ENCODE measurements at regions not wholly inside any gene's neighbourhood (a gene's known extent, or its start where the extent isn't known, plus 50 kb on each side); places are given as distances from the start of the nearest gene placed in this dataset.
"Not testable (repeated sequence)": the region's sequence is repeated elsewhere in the genome, so short reads cannot be mapped to it uniquely, and the experiment has no call there.

DNA sequence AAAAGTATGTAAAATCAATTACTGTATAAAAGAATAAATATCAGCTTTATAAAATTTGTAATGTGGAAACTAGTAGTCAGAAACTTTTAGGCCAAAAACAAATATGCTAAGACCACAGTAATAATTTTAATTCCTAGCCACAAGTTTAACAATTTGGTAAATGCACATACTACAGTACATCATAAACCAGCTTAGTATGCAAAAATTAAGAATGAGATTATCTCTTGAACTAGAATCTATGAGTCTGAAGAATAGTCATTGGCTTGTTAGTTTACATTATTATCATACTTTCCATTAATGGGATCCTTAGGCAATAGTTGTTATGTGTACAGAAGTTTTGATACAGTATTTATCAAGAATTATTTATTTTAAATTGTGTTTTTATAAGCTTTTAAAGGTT lies 491.9 kb upstream of the FSIP2 start:
- TF ChIP-seq GATA1 (IDR thresholded peaks at IDR 0.05; ENCODE audit: low read depth, low read length) (no peak), POLR2A (IDR thresholded peaks at IDR 0.05; ENCODE audit: low read length) (no peak)
- DNase-seq, result no peak

DNA sequence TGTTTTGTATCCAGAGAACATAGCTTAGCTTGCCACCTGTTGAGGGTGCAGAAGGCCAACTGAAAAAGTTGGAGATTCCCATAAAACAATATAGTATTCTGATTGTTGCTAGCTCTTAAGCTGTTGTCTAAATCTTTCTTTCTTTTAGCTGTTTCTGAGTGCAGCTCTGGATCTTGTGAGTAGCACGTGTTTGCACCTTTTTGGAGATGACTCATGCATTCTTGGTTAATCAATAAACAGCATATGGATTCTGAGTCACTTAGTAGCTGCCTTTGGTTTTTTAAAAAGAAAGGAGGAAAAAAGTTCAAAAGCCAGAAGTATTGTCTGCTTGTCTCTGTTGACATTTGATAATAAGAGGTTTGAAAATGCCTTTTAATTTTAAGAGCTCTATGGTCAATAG lies 483.0 kb upstream of the FSIP2 start:
- no peak for DNase-seq
- TF ChIP-seq GATA1 (IDR thresholded peaks at IDR 0.05; ENCODE audit: low read depth, low read length) (no peak), POLR2A (IDR thresholded peaks at IDR 0.05; ENCODE audit: low read length) (no peak)

DNA sequence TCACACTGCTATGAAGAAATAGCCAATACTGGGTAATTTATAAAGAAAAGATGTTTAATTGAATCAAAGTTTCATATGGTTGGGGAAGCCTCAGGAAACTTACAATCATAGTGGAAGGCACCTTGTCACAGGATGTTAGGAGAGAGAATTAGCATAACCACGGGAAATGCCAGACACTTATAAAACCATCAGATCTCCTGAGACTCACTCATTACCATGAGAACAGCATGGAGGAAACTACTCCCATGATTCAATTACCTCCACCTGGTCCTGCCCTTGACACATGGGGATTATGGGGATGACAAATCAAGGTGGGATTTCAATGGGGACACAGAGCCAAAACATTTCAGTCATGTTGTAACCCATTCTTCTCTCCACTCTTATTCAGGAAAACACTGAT lies 472.9 kb upstream of the FSIP2 start:
- DNase-seq, result no peak

DNA sequence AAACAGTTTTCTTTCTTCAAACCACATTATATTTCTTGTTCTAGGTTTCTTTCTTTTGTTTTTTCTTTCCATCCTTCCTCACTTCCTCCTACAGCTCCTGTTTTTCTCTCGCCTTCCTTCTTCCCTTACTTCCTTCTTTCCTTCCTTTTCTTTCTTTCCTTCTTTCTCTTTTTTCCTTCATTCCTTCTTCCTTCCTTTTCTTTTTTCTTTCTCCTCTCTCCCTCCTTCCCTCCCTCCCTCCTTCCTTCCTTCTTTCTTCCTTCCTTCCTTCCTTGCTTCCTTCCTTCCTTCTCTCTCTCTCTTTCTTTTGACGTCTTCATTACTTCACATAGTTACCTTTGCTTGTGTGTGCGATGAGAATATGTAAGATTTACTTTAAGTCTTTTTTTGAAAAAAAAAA lies 470.0 kb upstream of the FSIP2 start:
- DNase-seq, result no peak
- TF ChIP-seq POLR2A (IDR thresholded peaks at IDR 0.05; ENCODE audit: low read length), result no peak
- no peak for TF ChIP-seq GATA1 (IDR thresholded peaks at IDR 0.05; ENCODE audit: low read depth, low read length)

More for the DNA sequence above, 472.9 kb upstream of the FSIP2 start:
- no peak for TF ChIP-seq GATA1 (IDR thresholded peaks at IDR 0.05; ENCODE audit: low read depth, low read length)
- no peak for TF ChIP-seq POLR2A (IDR thresholded peaks at IDR 0.05; ENCODE audit: low read length)

DNA sequence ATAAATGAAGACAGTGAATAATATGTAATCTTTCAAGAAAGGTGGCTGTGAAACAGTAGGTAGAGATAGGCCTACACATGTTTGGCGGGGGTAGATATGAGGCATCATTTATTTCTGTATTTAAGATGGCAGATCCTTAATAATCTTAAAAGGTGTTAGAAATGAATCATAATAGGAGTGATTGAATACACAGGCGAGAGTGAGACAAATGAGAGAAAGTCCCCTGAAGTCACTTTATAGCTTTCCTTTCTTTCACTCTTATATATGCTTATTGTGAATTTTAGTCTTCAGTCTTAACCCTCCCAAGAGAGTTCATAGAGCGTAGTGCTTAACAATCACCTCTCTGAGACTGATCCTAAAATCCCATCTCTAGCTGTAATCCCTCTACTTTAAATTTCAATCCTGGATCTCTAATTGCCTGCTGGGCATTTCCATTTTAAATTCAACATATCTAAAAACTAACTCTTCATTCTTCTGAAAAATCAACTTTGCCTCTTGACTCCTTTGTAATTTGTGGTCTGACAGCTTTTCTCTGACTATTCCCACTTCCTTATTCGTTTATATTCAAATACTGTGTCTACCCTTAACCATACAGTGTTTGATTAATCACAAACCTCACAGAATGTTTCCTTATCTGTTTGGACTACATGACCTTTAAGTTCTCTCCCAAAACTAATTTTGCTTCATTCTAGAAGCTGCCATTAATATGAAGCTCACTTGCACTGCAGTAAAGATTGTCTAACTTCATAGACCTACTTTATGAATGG lies 463.7 kb upstream of the FSIP2 start:
- no peak for TF ChIP-seq POLR2A (IDR thresholded peaks at IDR 0.05; ENCODE audit: low read length)
- no peak for TF ChIP-seq GATA1 (IDR thresholded peaks at IDR 0.05; ENCODE audit: low read depth, low read length)
- DNase-seq, result no peak

DNA sequence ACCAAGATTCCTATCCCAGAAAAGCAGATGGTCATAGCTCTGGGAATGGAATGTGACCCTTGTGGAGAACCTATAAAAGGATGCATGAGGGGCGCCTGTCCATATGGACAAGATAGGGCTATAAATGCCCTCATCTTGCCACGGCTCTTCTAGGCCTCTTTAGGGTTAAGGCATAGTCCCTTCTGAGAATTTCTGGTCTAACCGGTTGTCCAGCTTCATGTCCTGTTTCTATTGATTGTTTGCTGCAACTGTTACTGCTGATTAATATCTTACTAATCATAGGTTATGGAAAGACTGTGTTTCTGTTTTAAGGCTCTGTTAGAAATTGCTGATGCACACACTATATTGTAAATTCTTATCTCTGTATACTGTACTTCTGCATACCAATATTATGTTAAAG lies 462.6 kb upstream of the FSIP2 start:
- DNase-seq, result not testable (repeated sequence)

DNA sequence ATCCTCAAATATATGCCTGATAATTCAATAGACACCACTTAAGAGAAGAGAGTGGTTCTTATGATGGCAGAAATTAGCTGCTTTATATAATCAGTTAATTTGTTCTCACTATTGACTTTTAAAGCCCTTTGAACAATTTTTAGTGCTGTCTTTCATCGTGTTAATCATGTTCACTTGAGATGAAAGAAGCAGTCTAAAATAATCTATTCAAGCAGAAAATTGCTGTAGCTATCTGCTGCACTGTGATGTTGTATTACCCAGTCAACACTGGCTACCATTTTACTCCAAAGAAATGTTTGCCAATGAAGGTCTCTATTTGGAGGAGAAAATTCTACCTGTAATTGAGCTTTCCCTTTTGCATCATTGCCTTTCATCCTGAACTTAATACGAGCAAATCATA lies 459.8 kb upstream of the FSIP2 start:
- TF ChIP-seq GATA1 (IDR thresholded peaks at IDR 0.05; ENCODE audit: low read depth, low read length) (no peak), POLR2A (IDR thresholded peaks at IDR 0.05; ENCODE audit: low read length) (no peak)
- DNase-seq, result no peak

DNA sequence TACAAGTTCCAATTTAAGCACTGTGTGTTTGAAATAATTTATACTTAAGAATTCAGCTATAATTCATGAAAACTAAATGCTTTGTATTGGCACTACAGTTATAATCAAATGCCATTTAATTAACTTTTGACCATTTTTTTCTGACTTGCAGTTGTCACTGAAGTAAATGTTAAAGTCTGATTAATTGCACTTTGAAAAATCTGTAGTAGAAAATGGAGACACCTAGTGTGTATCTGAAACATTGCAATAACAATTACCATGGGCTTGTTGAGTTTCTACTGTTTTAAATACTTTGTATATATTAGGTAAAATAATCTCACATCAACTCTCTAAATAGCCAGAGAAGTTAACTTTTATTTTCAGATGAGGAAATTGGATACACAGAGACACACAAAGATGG lies 458.6 kb upstream of the FSIP2 start:
- TF ChIP-seq POLR2A (IDR thresholded peaks at IDR 0.05; ENCODE audit: low read length), result no peak
- TF ChIP-seq GATA1 (IDR thresholded peaks at IDR 0.05; ENCODE audit: low read depth, low read length), result no peak
- peak in 1 of 2 experiments; percentile 3 for DNase-seq

DNA sequence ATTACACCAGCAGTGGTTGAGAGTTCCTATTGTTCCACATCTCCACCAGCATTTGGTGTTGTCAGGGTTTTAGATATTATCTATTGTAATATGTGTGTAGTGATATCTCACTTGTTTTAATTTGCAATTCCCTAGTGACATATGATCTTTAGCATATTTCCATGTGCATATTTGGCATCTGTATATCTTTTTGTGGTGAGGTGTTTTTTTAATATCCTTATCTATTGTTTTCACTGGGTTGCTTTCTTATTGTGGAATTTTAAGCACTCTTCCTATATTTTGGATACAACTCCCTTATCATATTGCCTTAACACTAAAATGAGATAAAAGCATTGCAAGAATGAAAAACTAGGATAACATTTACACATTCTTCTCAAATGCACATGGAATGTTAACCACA lies 453.9 kb upstream of the FSIP2 start:
- TF ChIP-seq GATA1 (IDR thresholded peaks at IDR 0.05; ENCODE audit: low read depth, low read length) (no peak), POLR2A (IDR thresholded peaks at IDR 0.05; ENCODE audit: low read length) (no peak)
- no peak for DNase-seq

DNA sequence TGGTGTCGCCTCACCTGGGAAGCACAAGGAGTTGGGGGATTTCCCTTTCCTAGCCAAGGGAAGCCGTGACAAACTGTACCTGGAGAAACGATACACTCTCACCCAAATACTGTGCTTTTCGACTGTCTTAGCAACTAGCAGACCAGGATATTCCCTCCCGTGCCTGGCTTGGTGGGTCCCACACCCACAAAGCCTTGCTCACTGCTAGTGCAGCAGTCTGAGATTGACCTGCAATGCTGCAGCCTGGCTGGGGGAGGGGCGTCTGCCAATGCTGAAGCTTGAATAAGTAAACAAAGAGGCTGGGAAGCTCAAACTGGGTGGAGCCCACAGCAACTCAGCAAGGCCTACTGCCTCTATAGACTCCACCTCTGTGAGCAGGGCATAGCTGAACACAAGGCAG lies 448.6 kb upstream of the FSIP2 start:
- DNase-seq, result not testable (repeated sequence)

DNA sequence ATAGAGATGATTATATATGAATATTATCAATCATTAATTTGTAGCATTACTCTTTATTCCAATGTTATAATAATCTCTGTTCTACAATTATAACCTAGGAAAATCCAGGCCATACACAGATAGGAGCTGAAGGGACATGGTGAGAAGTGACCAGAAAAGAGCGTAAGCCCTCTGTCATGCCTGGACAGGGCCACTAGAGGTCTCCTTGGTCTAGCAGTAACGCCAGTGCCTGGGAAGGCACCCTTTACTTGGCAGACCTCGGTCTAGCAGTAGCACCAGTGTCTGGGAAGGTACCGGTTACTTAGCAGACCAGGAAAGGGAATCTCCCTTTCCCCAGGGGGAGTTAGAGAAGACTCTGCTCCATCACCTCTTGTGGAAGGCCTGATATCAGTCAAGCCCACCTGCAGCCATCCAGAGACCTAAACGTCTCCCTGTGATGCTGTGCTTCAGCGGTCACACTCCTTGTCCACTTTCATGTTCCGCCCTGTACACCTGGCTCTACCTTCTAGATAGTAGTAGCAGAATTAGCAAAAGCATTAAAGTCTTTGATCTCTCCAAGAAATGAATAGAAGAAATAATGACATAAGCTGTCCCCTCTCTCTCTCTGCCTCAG lies 447.5 kb upstream of the FSIP2 start:
- TF ChIP-seq POLR2A (IDR thresholded peaks at IDR 0.05; ENCODE audit: low read length), result no peak
- TF ChIP-seq GATA1 (IDR thresholded peaks at IDR 0.05; ENCODE audit: low read depth, low read length), result no peak
- DNase-seq, result peak; percentile 25 to 38

DNA sequence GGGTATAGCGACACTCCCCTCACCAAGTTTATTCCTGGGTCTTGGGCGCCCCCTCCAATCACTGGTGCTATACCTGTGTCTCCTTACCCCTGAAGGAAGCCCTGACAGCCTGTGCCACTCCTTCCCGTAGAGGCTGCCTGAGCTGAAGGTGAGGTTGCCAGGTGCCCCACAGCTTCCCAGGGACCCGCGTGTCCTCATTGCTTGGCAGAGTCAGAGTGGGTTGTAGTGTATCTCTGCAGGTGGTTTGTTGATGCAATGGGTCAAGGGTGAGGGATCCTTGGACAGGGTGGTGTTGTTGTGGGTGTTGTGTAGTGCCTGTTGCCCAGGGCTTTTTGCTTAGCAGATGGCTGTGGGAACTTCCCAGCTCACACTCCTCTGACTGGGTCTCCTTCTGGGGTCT lies 438.7 kb upstream of the FSIP2 start:
- TF ChIP-seq GATA1 (IDR thresholded peaks at IDR 0.05; ENCODE audit: low read depth, low read length), result no peak
- no peak for TF ChIP-seq POLR2A (IDR thresholded peaks at IDR 0.05; ENCODE audit: low read length)
- no peak for DNase-seq

DNA sequence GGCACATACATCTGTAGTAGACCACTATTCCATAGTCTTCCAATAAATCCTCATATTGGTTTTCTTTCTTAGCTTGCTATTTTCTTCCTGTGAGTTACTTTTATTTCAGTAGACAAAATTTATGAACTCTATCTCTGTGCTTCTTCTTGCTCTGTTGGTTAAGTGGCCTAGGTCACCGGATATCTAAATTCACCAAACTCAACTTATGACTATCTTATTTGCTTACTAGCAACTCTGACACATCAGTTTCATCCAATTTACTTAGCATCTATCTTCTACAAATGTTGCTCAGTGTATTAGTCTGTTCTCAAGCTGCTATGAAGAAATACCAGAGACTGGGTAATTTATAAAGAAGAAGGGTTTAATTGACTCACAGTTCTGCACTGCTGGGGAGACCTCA lies 432.5 kb upstream of the FSIP2 start:
- DNase-seq, result no peak

DNA sequence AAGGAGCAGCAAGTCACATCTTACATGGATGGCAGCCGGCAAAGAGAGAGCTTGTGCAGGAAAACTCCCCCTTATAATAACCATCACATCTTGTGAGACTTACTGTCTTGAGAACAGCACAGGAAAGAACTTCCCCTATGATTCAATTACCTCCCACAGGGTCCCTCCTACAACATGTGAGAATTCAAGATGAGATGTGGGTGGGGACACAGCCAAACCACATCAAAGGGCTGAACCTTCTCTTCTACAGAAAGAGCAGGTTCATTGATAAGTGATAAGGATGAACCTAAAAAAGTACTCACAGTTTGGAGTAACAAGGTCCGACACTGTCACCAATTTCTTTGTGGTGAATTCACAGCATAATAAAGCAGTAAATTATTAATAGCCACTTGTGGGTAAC lies 422.2 kb upstream of the FSIP2 start:
- no peak for DNase-seq
- no peak for TF ChIP-seq POLR2A (IDR thresholded peaks at IDR 0.05; ENCODE audit: low read length)
- TF ChIP-seq GATA1 (IDR thresholded peaks at IDR 0.05; ENCODE audit: low read depth, low read length), result no peak

More for the DNA sequence above, 432.5 kb upstream of the FSIP2 start:
- no peak for TF ChIP-seq GATA1 (IDR thresholded peaks at IDR 0.05; ENCODE audit: low read depth, low read length)
- no peak for TF ChIP-seq POLR2A (IDR thresholded peaks at IDR 0.05; ENCODE audit: low read length)

DNA sequence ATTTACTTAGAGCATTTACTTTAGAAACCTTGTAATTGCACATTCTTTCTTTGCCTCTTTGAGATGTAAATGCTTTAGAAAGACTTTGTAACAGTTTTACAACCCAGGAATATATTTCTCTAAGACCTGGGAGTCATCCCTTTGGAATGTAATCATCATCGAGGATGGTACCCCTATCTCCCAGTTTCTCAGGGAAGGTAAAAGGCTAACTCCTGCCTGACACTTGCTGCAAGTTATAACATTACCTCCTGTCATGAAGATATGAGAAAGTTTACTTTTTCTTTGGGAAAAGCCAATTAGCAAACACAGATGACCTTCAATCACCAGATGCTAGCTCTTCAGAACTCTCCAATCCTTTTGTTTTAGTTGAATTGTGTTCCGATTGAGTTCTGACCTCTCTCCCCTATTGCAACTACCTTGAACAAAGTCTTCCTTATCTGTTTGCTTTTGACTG lies 420.3 kb upstream of the FSIP2 start:
- TF ChIP-seq GATA1 (IDR thresholded peaks at IDR 0.05; ENCODE audit: low read depth, low read length) (no peak), POLR2A (IDR thresholded peaks at IDR 0.05; ENCODE audit: low read length) (no peak)
- DNase-seq, result no peak
